GM21619 (cell line): ENCODE measurements at regions not wholly inside any gene's neighbourhood (a gene's known extent, or its start where the extent isn't known, plus 50 kb on each side); places are given as distances from the start of the nearest gene placed in this dataset.
"Not testable (repeated sequence)": the region's sequence is repeated elsewhere in the genome, so short reads cannot be mapped to it uniquely, and the experiment has no call there.

Experiments used
- ATAC-seq: cut with Tn5 transposase; IDR thresholded peaks from one replicate; pipeline ENCODE4 v1.9.1; 2021; ENCODE audit not compliant: unreplicated experiment

DNA sequence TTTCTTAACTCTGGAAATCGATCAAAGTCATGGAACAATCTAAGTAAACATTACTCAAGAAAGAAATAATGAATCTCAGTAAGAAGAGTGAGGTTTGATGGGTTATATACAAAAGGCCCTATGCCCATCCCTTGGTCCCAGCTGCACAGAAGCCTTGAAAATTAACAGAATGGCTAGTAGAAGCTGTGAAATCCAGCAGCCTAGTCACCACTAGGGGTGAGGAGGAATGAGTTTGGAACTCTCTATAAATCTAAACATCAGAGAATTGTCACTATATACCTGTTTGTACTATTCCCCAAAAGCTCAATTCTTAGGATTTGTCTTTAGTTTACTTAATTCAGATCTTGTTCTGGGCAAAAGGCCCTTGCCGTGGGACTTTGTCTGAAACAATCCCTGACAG, 313.9 kb upstream of the GRID2 start:
- ATAC-seq = no peak

DNA sequence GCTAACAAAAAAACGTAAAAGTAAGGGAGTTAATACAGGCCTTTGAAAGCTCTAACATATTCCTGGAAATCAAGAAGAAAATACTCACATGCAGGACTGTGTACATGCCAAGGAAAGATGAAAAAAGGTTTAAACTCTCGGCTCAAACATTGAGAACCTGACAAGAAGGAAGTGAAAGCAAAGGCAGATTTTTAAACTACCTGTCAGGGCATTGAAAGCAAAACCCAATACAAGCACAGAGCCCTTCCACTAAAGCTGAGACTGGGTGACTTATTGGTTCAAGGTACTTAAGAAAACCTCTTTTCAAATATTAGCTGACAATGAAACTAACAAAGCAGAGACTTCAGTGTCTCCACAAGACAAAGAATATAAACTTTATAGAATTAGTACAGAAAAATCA, 313.0 kb upstream of the GRID2 start:
- ATAC-seq = peak; percentile 77

DNA sequence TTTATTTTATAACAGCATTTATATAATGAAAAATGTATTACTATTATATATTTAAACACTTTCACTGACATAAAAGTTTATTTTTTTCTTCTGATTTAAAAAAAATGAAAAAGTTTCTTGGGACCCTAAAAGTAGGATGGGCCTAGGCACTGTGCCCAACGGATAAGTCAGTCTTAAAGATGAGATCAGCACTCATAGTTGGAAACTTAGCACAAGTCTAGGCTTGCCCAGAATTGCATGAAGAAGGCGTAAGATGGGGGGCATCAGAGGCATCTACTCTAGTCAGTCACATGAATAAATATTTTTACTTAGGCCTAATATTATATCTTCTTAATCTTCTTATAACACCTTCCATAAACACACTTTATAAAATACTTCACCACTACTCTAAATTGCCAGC, 306.7 kb upstream of the GRID2 start:
- no peak for ATAC-seq

DNA sequence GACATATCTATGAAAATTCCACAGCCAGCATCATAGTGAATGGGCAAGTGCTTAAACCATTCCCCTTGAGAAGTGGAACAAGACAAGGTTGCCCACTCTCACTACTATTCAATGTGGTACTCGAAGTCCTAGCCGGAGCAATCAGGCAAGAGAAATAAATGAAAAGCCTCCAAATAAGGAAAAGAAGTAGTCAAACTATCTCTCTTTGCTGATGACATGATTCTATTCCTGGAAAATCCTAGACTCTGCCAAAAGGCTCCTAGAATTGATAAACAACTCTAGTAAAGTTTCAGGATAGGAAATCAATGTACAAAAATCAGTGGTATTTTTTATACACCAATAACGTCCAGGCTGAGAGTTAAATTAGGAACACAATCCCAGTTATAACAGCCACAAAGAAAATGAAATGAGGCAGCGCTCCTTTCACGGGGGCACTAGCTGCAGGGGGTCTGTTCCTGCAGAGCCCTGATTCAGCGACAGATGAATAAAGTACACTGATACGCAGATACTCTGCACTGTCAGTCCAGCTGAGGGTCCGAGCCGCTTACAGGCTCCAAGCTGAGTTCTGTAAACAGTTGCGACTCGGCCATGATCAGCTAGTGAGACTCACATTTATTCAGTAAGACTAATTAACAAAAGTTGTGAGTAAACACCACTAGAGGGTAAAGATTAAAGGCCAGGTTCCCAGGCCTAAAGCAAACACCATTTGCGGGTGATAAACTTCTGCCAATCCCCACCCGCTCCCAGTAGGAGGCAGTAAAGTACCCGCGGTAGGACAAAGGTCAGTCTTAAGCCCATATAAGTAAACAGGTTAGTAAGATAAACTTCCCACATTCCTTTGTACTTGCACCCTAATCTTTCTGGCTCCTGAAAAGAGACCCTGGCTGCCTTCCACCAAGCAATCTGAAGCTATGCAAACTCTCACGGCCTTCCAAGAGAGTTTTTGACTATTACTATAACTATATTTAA, 290.6 kb upstream of the GRID2 start:
- no peak for ATAC-seq

DNA sequence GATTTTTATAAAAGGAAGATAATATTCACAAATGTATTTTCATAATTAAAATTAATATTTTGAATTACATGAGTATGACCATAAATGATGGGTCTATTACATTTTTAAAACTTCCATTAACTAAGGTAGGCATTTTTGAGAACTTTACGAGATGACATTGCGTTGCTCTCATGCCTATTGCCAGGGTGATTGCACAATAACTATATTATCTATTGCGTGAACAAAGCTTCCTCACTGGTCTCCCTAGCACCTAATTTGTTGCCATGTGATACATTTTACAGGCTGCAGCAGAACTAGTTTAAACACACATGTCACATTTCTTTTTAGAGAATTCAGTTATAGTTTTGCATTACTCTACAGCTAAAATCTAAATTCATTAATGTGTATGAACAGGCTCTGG, 289.7 kb upstream of the GRID2 start:
- ATAC-seq = no peak

DNA sequence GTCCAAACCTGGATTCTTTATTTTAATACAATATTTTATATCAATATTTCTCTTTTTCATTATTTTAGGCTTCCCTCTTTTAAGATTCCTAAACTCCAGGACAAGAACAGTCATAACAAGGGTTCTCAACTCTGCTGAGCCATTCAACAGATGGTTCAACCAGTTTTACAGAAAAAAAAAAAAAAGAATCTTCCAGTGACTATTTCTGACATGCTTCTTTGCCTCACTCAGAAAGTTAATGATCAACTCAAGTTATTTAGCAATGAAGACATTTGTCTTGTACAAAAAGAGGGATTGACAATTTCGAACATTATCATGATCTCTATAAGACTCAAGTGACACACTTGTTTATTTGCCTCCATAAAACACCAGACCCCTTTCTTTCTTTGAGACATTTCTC, 282.6 kb upstream of the GRID2 start:
- ATAC-seq = no peak

DNA sequence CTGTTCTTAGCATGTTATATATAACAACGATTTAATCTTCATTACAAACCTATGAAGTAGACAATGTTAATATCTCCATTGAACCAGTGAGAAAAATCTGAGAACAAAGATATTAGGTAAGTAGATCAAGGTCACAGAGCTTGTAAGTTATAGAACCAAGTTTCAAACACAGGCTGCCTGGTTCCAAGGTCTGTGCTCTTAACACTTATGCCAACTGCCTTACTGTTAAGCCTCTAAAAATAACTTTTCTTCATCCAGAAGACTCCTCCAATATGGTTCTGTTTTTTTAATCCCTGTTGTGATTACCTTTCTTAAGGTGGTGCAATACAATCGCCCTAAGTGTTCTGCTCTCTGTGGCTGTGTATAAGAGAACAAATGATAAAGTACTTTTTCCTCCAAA, 282.0 kb upstream of the GRID2 start:
- ATAC-seq = no peak

DNA sequence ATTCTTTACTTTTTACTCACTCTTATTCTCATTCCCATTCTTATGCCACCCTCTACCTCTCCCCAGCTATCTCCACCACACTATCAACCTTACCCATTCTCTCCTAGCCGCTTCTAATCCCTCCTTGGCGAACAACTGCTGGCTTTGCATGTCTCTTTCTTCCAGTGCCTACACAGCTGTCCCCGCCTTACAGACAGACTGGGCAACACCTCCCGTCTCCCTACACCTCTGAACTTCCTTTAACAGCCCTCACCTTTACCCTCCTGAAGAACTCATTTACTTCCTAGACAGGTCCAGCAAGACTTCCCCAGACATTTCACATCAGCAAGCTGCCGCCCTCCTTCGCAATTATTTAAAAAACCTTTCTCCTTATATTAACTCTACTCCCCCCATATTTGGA, 274.9 kb upstream of the GRID2 start:
- ATAC-seq = not testable (repeated sequence)

DNA sequence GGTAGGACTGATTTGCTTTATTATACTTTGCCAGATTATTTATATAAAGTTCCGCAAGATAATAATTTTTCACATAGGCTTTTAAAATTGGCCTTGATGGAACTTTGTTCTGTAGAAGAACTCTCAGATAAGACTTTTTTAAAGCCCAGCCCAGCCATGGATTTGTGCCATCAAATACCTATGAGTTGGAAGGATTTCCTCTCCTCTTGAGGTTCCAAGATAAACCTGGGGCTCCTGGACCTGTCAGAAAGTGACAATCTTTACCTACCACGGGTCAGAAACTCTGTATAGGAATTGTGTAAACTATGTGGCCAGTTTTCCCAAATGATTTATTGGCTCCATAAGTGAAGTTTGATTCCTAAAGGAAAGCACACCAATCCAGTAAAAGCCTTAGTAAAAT, 271.9 kb upstream of the GRID2 start:
- ATAC-seq = no peak

DNA sequence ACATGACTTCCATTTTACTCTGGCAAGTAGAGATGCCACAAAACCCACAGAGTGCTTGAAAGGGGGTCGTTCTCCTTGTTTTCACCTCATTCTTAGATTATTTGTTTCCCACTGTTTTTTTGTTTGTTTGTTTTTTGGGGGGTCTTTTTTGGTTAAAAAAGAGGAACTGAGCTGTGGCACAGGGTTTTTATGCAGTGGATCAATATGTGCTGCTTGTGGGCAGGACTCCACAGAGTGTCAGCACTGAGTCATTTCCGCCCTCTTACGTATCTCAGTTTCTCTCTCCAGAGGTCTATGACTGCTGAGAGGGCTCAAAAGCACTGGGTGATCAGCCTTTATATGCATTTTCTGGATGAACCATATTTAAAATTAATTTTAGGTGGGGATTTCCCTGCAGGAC, 268.1 kb upstream of the GRID2 start:
- no peak for ATAC-seq

DNA sequence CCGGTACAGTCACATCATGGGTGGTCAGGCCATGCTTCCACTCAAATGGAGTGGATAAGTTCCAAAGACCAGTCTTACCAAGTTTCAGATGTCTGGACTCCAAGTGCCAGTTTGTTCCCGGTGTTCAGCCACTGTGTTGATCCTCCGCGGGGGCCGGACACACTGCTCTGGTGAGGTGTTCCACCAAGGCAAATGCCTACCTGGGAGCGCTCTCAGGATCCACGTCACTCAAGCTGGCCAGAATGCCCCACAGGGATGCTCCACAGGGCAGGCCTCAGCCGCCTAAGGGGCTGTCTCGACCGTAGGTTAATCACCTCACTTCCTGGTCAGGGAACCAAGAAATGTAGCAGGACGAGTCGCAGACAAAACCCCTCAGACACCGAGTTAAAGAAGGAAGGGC, 258.0 kb upstream of the GRID2 start:
- no peak for ATAC-seq

DNA sequence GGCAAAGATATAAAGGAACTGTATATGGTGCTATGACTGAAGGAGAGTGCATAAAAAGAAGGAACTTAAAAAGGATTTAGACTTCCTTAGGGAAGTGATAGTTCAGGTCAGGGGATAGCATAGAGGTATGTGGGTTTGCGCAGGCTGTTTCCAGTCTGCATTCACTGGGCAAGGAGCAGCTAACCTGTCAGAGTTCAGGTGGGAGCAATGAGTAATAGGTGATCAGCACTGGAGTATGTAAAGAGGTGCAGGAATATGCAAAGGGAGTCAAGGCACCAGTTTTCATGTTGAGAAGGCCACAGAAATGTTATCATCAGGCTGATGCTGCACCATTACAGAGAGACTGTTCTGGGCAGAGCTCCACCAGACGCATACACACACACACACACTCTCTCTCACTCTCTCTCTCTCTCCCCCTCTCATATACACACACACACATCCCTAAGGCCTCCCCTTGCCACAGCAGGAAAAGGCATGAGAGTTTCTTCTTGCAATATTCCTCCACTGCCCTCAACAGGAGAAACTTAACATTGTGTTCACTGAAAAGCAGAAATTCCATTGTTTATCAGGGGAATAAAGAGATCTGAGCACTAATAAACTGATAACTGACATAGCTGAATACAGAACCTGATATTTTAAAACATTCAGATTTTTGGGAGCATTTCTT, 256.4 kb upstream of the GRID2 start:
- ATAC-seq = no peak

DNA sequence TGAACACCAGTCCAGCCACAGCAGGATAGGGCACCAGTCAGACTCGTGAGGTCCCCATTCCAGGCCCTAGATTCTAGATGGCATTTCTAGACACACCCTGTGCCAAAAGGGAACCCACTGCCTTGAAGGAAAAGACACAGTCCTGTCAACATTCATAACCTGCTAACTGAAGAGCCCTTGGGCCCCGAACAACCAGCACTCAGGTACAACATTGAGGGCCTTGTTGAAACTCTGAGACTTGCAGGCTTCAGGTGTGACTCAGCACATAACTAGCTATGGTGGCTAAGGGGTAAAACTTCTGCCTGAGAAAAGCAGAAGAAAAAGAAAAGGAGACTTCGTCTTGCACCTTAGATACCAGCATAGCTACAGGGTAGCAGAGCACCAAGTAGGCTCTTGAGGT, 252.9 kb upstream of the GRID2 start:
- no peak for ATAC-seq

DNA sequence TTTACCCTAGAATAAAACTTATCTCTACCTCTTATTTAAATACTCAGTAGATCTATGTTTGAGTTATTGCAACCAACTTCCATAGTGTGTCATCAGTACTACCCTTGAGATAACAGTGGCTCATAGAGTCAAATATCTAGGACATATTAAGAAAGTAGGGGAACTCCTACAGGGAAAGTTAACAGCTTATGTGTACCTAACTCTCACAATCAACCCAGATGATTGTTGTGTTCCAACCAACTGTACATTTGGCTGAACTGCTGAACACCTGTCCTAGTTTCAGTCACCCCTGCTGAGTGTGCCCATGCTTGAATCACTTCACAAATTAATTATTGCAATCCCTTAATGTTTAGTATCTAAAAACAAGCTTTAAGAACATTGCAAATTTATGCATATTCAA, 244.2 kb upstream of the GRID2 start:
- ATAC-seq = no peak

DNA sequence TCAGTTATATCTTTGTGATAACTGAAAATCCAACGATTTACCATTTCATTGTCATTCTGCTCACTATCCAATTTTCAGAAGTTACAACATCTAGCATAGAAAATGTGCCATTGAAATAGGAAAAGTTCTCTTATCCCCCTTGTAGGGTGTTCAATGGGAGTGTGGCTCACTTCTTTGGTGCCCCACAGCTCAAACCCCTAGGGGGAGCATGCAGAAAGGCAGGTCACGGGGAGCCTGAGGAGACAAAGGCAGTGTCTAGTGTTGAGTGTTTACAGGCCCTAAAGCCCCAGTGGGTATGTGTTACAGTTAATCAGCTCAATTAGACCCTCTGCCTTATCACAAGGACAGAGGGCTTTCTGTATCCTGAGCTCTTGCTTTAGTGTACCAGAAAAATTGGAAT, 243.4 kb upstream of the GRID2 start:
- no peak for ATAC-seq

DNA sequence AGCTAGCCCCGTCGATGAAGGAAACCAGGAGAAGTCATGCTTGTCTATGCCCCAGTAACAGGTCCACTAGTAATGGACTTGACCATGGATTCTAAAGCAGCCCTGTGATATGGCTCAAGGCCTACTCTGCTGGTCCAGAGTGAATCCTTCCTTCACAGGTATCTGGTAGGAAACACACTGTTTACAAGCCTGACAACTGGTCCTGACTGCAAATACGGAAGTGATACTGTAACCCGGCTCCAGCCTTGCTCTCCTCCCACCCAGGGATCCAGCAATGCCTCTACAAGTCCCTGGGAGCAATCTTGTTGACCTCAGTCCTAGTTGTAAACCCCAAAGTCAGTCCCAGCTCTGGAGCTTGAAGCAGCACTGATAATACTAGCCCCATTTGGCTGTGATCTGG, 239.2 kb upstream of the GRID2 start:
- no peak for ATAC-seq

DNA sequence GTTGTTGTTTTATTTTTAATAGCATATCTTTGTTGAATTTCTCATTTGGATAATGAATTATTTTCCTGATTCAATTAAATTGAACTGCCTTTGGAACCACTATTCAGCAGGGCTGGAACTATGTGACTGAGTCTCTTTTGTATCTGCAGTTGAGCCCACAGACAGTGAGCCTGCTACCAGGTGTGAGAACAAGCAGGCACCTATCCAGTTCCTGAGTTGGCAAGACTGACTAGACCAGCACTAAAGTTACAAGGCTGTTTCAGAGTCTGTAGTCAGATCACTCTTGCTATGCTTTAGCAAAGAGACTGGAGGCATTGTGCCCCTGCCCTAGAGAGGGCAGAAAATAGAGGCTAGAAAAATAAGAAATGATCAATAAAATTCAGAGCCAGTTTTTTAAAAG, 237.3 kb upstream of the GRID2 start:
- no peak for ATAC-seq

DNA sequence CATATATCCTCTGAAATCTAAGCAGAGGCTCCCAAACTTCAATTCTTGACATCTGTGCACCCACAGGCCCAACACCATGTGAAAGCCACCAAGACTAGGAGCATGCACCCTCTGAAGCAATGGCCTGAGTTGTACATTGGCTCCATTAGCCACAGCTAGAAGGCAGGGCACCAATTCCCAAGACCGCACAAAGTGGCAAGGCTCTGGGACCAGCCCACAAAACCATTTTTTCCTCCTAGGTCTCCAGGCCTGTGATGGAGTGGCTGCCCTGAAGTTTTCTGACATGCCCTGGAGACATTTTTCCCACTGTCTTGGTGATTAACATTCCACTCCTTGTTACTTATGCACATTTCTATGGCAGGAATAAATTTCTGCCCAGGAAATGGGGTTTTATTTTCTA, 232.2 kb upstream of the GRID2 start:
- no peak for ATAC-seq

DNA sequence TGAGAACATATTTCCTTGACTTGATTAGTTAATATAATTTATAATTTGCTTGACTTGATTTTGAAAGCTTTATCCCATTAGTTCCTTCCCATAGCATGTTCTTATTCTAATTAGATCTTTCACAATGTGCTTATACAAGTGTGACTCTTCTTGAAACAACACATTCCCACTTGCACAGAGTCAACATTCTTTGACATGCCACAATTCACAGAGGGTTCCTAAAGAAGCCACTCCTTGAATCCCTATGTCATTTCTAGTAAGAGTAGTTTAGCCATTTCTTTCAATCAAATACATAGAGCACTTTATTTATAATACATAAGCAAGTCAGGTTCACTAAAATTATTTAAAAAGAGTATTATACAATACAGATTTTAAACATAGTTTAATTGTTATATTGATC, 228.9 kb upstream of the GRID2 start:
- ATAC-seq = no peak

DNA sequence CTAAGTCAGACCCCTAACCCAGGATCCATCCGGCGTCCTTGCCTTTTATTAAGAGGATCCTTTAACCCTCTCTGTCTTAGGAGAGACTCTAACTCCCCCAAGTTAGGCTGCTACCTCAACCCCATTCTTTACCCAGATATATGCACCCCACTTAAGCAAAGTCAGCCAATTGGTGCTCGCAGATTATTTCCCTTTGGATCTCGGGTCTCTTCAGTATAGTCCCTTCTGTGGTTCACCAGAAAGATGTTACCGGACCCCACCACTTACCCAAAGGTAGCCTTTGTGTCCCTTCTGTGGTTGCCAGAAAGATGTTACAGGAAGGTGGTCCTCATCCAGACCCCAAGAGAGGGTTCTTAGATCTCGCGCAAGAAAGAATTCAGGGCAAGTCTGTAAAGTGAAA, 212.9 kb upstream of the GRID2 start:
- no peak for ATAC-seq

DNA sequence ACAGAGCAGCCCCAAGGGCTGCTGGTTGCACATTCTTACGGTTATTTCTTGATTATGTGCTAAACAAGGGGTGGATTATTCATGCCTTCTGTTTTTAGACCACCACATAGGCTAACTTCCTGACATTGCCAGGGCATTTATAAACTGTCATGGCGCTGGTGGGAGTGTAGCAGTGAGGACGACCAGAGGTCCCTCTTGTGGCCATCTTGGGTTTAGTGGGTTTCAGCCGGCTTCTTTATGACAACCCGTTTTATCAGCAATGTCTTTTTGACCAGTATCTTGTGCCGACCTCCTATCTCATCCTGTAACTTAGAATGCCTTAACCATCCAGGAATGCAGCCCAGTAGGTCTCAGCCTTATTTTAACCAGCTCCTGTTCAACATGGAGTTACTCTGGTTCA, 212.4 kb upstream of the GRID2 start:
- ATAC-seq = no peak

DNA sequence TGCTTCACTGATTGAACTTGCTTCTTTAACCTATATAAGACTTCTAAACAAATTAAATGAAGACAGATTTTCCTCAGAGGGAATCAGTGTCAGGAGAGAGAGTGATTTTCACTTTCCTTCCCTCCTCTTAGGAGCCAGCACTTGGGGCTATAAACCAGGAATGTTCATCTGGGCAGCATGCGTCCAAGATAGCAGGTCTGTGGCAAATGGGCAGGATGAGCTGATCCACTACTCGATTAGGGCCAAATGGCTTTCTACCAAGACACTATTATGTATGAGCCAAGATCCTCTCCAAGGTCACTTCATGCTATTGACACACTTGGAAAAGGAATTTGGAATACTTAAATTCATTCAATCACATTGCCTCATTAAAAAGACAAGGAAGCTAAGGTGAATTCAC, 203.9 kb upstream of the GRID2 start:
- no peak for ATAC-seq

DNA sequence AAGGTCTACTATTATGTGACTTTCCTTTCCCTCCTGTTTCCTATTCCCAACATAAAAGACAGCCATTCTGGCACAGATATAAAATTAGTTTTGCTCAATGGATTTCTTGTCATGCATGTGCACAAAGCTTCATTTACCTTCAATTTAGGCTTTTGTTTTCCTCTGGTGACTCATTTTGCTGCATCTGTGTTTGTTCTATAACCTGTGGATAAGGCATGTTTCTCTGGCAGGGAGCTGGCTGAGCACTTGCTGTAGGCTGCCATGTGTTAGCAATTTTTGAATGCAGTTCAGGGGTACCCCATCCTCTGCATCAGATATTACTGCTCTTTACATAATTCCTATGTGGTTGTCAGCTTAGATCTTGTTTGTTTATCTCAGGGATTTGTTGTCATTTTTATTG, 202.8 kb upstream of the GRID2 start:
- no peak for ATAC-seq
